ENCODE measurements at regions not wholly inside any gene's neighbourhood (a gene's known extent, or its start where the extent isn't known, plus 50 kb on each side); places are given as distances from the start of the nearest gene placed in this dataset.

DNA sequence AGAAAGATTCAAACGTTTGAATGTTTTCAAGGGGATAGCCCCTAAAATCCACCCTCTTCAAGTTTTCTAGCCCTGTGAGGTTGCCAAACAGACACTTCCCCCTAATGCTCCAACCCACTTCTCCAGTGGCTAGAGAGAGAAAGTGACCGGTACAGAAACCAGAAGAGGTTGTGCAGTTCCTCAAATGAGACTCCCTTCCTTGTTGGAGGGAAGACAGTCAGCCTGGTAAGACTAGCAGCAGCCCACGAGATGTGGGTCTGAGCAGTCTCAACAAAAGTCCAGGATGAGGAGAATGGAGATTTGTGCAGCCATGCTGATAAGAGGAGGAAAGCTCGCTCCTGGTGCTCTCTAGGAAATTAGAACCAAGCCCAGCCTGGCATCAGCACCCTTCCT is 222.8 kb upstream of the TPRG1 start:
- TF ChIP-seq, protein P1, sequence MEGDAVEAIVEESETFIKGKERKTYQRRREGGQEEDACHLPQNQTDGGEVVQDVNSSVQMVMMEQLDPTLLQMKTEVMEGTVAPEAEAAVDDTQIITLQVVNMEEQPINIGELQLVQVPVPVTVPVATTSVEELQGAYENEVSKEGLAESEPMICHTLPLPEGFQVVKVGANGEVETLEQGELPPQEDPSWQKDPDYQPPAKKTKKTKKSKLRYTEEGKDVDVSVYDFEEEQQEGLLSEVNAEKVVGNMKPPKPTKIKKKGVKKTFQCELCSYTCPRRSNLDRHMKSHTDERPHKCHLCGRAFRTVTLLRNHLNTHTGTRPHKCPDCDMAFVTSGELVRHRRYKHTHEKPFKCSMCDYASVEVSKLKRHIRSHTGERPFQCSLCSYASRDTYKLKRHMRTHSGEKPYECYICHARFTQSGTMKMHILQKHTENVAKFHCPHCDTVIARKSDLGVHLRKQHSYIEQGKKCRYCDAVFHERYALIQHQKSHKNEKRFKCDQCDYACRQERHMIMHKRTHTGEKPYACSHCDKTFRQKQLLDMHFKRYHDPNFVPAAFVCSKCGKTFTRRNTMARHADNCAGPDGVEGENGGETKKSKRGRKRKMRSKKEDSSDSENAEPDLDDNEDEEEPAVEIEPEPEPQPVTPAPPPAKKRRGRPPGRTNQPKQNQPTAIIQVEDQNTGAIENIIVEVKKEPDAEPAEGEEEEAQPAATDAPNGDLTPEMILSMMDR (IDR thresholded peaks at IDR 0.05 in 4 of 5, conservative IDR thresholded peaks at IDR 0.05 in 1 of 5): no peak
- no peak for TF ChIP-seq POLR2A (IDR thresholded peaks at IDR 0.05)

Measured in gastrocnemius medialis (tissue), 4 donors.